Inferior parietal cortex (tissue), 1 donor: ENCODE measurements at regions not wholly inside any gene's neighbourhood (a gene's known extent, or its start where the extent isn't known, plus 50 kb on each side); places are given as distances from the start of the nearest gene placed in this dataset.

Source experiments
- DNase-seq: peaks from one replicate; pipeline ENCODE4 v3.0.0-alpha.2; 2016; ENCODE audit errors: extremely low spot score

DNA sequence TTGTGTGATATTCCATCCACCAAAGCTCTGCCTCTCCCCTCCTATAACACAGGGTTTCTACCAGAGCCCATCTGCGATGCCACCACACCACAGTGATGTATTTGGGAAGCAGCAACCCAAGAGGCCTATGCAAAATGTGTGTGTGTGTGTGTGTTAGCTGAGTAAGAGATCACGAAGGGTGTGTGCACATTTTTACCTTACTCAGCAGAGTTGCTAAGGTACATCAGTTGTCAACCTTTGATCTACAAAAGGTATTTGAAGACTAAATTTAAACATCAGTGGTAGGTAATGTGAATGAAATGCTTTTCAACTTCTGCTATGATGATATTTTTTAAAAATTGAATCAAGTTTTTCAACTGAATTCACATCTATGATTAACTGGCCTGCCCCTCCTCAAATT, 227.6 kb downstream of the FBXO15 start:
- DNase-seq, result no peak

DNA sequence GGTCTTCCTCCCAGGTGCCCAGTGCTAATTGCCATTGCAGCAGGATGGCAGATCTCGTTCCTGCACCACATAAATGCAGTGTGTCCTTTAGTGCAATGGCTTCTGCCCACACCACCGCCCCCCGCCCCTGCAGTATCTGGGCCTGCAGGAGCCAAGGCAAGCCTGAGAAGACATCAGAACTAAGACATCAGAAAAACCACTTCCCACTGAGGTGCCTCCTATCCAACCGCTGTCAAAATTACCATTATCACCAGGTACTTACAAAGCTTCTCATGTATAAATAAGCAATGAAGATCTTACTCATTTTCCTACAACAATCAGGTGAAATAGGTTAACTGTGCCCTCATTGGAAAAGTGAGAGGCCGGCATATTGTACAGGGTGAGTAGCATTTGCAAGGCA, 228.8 kb downstream of the FBXO15 start:
- no peak for DNase-seq

DNA sequence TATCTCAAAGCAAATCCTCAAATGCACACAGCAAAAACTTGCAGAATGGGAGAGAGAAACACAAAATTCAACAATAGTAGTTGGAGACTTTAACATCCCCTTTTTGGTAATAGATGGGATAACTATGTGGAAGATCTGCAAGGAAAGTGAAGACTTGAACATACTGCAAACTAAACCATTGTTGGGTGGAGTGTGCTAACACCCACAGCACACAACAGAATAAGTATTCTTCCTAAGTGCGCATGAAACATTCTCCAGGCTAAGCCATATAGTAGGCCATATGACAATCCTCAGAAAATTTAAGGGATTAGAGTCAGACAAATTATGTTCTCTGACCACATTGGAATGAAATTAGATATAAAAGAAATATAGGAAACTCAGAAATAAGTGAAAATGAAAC, 230.6 kb downstream of the FBXO15 start:
- no peak for DNase-seq

DNA sequence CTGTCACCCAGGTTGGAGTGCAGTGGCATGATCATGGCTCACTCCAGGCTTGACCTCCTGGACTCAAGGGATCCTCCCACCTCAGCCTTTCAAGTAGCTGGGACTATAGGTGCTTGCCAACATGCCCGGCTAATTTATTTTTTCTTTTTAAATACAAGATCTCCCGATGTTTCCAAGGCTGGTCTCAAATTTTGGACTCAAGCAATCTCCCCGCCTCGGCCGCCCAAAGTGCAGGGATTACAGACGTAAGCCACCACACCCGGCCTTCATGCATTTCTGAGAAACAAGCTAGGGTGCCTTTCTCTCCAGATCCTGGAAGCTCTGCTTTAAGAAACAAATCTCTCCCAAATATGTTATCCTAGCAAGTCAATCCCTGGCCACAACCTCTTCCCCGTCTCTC, 234.1 kb downstream of the FBXO15 start:
- no peak for DNase-seq

DNA sequence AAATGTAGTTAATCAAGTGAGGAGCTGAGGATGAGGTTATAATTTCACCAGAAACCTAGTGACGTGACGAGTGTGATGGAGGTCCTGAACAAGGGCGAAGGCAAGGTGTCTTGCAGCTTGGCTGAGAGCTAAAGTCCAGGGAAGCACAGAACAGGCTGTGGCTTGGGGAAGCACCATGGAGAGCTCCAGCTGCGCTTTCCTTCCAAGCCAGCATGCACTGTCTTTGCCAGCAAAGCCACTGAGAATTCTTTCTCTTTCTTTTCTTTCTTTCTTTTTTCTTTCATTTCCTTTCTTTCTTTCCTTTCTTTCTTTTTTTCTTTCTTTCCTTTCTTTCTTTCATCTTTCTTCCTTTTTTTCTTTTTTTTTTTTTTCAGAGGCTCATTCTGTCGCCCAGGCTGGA, 239.3 kb downstream of the FBXO15 start:
- DNase-seq, result no peak

DNA sequence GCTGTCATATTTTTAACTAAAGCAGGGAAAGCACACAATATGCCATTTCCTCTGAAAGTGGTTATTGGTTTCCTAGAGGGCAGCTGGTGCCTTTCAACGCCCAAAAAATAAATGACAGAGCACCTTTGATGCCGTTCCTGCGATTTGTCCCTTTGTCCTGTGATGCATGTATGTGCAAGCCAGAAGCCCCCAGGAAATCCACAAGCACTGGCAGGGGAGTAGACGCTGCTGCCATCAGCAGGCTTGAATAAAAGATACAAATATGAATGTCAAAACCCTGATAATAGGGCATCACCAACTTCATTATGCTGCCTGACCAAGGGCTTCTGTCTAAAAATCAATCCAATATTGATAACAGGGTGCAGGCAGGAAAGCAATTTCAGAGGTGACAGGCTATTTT, 246.1 kb downstream of the FBXO15 start:
- DNase-seq, result no peak

DNA sequence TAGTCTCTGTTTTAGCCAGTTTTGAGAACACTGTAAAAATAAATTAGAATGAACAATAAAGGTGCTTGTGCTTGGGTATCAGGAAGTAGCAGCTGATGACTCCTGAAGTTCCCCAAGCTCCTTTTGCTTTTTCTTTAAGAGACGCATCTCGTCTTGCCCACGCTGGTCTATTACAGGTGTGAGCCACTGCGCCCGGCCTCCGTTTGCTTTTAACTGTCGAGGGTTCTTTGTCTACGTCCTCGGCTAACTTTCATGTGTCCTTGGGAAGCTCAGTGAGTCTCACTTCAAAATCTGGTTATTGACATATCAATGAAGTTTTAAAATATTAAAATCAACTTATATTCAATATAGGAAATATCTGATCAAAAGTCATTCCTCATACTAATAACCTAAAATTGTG, 246.5 kb downstream of the FBXO15 start:
- DNase-seq, result no peak

DNA sequence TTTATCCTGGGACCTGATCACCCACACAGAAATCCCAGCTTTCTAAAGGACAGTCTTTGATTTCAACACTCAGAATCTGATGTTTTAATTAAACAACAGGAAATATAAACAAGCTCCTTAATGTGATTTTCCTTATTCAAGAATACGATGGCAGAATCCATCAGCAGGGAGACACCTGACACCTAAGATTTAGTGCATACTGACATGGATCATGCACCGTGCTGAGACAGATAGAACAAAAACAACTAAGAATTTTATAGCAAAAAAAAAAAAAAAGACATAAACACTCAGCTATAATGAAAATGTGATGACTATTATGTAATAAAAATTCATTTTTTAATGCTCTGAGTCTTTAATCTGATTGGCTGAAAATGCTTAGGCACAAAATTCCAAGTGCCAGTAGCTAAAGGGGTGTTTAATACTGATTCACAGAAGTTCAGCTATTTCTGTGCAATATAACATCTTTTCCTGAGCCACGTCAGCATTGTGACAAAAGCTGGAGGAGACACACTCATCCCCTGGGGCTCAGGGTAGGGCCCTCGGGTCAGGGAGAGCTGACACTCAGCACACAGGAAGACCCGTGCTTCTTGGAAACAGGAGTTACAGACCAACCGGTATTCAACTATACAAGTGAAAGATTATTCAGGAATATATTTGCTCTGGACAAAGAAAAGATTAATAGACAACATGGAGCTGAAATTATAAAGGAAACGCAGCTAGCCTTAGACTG, 247.4 kb downstream of the FBXO15 start:
- DNase-seq, result no peak

DNA sequence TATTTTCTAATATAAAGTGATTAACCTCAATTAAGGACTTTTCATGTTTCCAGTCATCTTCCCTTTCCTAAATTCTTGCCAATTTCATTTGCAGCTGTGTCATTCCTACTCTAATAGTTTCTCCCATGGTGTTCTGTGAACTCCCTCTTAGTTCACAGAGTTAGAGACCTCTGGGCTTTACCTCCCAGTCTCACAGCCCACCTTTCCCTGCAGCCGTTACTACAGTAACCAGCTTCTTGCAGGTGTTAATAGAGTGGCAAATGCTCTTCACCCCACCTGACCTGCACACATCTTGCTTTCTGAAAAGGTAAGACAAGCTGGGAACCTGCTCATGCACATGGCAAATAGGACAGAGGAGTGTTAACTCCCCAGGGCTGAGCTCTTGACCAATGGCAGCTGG, 250.1 kb downstream of the FBXO15 start:
- no peak for DNase-seq

DNA sequence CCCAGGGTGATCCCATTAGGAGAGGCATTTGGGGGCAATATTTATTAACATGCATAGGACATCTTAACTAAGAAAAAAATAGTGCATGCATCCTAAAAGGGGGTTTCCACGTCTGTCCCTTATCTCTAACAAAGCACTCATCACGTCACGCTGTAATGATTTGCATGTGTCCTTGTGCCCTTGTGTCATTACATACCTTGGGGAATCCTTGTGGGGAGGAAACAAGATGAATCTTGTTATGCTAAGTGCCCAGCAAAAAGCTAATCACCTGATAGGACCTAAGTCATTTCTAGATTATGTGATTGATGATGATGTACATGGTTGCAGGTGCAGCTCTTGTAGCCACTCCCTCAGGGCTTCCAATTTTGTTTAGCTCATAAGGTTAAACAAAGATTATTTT, 250.9 kb downstream of the FBXO15 start:
- no peak for DNase-seq

DNA sequence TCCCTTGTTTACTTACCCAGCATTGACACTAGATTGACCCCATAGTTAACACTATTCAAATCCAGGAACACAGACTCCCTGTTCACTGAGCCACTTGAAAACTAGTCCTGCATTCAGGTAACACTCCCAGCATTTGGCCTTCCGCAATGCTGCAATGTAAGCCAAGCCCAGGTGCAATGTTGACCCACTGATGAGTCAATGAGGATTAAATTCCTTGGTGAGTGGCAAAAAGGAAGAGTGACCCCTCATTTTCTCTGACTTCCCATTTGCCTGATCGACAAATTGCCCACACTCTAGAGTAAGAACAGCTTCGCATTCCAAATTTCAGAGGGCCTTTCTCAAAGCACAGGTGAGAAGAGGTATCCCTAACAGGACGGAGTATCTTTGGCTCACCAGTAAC, 251.9 kb downstream of the FBXO15 start:
- no peak for DNase-seq

DNA sequence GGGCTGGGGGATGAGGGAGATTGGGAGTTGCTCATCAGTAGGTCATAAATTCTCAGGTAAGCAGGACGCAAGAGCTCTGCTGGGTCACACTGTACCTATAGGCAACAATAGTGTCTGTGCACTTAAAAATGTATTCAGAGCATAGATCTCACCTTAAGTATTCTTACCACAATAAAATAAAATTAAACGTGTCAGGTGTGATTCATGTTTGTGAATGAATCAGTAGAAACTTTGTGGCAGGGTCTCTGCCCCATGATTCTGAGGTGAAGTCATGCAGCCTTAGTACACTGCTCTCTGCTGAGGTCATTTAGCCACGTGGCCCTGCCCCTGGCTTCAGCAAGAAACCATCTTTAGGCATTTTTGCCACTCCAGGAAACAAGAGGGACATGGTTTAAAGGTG, 253.8 kb downstream of the FBXO15 start:
- no peak for DNase-seq

DNA sequence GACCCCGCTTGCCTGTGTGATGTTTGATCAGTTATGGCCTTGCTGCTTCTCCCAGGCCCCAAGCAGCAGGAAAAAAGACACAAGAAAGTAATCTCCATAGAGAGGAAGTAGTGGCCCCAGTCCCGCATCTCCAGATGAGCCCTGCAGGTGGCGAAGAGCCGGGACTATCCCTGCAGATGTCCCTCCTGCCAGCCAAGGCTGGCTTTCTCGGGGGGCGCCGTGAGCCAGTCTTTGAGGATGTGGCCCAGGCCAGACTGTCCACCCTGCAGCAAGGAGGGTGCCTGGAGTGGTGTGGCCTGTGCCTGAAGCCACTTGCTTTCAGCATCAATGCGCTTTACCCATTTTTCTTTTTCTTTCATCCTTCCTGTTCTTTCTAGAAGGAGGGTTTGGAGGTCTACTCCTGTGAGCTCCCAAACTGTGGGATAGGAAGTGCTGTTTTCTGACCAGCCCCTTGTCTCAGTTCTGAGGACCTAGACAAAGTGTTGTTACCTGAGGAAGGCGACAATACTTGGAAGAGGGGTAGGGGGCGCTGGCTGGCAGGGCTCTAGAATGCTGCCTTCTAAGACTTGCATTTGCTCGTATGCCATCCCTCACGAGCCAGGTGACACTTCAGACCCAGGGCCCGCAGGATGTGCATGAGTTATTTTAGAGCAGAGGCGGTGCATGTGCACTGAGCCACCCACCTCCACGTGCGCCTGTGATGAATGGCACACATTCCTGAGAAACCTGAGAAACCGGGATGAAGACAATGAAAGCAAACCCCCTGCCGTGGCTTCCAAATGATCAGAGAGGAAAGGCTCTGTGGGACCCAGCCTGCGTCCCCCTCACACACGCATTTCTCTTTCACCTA, 255.8 kb downstream of the FBXO15 start:
- DNase-seq, result no peak

DNA sequence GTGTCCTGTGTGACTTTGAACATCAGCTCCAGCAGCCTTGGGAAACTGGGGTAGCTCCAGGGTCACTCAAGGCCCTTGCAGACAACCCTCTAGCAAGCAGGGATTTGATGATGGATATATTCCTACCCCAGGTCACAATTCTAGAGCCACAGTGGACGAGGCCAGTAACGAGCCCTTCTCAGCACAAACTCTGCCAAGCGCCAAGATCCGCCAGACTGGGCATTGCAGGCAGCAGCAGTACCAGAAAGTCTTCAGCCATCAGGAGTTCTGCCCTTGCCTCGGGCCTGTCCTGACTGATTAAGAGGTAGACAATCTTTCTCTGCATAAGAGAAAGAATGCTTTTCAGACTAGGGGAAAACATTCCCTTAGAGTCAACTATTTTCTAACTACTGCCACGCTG, 259.1 kb downstream of the FBXO15 start:
- DNase-seq, result no peak

DNA sequence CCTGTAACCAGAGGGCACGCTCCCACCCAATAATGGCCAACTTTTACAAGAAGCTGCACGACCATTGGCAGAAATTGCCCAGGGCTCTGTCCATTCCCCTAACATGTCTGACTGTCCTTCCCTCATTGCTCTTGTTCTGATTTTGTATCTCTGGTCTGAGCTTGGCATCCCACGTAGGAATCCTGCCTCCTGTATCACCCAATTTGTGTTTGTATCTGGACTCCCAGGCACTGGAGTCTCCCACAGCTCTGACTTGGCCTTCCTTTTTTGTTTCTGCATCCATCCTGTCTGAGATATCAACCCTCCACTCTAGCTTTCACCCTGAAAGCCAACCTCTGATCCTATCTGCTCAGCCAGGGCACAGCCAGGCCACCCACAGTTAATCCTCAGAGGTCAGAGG, 259.8 kb downstream of the FBXO15 start:
- no peak for DNase-seq

DNA sequence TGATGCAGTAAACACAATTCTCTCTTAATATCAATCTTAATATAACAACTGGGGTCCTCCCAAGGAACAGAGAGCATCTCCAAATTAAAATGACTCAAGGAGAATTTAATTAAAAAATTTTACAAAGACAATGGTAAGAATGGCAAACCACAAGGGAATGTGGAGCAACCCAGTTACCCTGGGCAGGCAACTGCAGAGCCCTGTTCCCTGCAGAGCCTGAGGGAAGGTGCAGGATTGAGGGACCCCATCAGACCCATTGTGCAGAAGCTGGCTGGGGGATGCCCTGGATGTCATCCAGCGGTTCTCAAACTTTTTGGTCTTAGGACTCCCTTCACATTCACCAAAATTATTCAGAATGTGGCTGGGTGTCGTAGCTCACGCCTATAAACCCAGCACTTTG, 262.8 kb downstream of the FBXO15 start:
- no peak for DNase-seq

DNA sequence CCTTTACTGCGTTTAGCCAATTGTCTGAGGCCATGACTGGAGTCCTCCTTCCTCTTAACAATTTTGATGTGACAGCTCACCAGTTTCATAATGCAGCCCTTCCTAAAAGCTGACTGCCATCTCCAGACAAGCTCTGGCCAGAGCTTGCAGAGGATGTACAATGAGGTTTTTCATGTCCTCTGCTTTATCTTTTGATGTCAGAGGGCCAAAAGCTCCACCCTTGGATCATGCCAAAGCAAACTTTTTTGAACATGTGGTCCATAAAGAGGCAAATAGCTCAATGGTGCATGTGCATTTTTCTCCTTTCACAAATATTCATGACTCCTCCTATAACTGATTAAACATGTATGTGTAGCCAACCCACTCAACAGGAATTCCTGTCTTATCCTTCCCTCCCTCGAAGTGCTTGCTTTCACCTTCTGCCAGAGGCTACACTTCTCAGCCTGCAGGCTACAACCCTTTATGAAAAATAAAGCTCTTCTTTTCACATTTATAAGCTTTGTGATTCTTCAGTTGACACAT, 266.2 kb downstream of the FBXO15 start:
- DNase-seq, result no peak

DNA sequence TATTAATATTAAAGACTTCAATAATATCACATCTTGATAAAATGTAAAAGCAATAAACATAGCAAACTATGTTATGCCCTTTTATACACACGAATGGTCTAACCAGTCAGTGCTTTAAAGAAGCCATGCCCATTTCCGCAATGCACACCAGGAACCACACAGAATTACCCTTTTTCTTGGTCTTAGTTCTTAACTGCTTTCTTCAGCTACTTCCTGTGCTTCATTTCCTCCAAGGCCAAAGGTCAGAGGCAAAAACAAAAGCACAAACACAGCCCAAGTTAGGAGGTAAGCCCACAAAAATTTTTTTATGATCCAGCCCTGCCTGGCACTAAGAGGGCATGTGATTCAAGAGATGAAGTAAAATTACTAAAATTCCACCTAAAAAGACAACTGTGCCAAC, 267.2 kb downstream of the FBXO15 start:
- no peak for DNase-seq

DNA sequence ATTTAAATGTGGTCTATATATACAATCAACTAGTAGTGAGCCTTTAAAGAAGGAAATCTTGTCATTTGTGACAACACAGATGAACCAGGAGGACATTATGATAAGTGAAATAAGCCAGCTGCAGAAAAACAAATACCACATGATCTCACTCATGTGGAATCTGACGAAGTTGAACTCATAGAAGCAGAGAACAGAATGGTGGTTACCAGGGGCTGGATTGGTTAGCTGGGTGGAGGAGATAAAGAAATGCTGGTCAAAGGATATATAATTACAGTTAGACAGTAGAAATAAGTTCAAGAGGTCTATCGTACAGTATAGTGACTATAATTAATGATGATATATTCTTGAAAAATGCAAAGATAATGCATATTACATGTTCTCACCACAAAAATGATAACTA, 267.9 kb downstream of the FBXO15 start:
- no peak for DNase-seq

DNA sequence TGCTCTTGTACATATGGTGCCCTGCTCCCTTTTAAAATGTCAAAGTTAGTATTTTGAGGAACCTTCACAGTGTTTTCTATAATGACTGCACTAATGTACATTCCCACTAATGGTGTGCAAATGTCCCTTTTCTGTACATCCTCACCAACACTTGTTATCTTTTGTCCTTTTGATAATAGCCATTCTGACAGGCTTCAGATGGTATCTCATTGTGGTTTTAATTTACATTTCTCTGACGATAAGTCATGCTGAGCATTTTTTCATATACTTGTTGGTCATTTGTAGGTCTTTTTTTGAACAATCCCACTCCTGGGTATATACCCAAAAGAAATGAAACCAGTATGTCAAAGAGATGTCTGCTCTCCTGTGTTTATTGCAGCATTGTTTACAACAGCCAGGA, 268.3 kb downstream of the FBXO15 start:
- DNase-seq, result no peak

DNA sequence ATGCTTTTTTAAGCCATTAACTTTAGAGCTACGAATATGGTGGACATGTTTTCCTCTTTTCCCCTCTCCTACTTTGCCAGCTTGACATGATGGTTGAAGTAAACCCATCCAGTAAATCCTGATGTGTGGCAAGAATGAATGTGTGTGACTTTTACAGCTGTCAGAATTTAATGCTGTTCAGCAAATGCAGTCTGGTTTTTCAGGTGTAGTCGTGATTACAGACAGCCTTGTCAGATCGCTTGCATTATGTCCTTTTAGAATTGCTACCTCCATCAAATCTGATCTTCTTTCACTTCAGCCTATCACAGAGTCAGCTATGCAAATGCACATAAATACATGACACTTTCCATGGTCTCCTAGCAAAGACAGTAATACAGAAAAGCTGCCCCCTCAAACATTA, 278.5 kb downstream of the FBXO15 start:
- no peak for DNase-seq

DNA sequence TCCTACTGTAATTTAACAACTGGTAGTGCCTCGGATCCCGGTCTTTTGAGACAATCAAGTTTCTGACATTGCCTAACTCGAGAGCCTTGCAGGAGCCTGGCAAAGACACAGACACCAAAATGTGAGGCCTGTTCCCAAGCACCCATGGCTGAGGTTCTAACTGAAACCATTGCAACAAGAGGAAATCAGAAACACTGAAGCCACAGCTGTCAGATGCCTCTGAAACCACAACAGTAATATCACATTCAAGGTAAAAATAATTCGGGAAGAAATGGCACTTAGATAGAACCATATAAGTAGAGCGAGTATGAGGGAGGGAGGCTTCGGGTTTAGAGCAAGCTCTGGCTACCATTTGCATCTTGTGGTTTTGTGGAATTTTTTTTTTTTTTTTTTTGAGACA, 285.9 kb downstream of the FBXO15 start:
- no peak for DNase-seq

DNA sequence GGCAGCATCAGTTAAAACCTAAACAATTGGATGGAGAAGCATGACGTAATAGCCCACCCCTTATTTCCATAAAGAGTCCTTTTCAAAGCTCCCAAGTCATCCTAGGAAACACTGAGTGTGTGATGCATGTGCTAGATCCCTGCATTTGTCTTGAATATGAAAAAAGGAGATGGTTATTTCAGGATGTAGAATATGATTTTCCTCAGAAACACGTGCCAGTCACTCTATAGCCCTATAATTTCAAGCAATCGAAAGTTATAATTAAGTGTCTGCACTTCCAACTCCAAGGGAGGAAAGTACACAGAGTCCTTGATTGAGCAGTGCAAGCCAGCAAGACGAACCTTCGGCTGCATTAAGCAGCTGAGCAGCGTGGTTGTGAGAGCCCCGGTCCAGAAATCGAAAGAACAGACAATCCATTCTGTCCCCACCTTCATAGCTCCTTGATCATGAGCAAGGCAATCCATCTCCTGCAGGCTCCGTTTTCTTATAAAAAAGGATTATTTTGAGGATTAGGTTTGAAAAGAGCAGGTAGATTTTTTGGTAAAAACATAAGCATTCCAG, 287.7 kb downstream of the FBXO15 start:
- peak; percentile 34 for DNase-seq
